Spleen (tissue), 7 donors: ENCODE measurements at regions not wholly inside any gene's neighbourhood (a gene's known extent, or its start where the extent isn't known, plus 50 kb on each side); places are given as distances from the start of the nearest gene placed in this dataset.

Experiments used
- CTCF ChIP-seq, 11 experiments: fragments of 200-600 bp in 7 of 11; fragments of 450-650 bp in 4 of 11; sonication (generic) in 4 of 11; IDR thresholded peaks in 8 of 11; conservative IDR thresholded peaks in 3 of 11; 1 replicate in 7 of 11; 2 replicates in 4 of 11; pipeline versions ENCODE4 v1.4.0 to v1.8.0; 2016 to 2021; ENCODE audit warnings: antibody characterized with exemption in 11 of 11, inconsistent platforms in 4 of 11, mild to moderate bottlenecking in 1 of 11
- POLR2A ChIP-seq, 3 donors: fragments of 450-650 bp; IDR thresholded peaks; one replicate each; pipeline ENCODE4 v1.5.1; 2017; ENCODE audit warnings: antibody characterized with exemption in 3 of 3, mild to moderate bottlenecking in 1 of 3
- donor health status: DM: no; HTN: no; CAD: no; lungs with moderate emphysema.
- donor health status: DM: no; HTN: no; CAD: no.
- donor health status: DM: no; HTN: no; CAD: no.

GRCh38 chr2:76128622-76129021 is 417.9 kb upstream of the GCFC2 start:
- TF ChIP-seq POLR2A (IDR thresholded peaks at IDR 0.05), result no peak
- TF ChIP-seq CTCF (IDR thresholded peaks at IDR 0.05 in 8 of 11, conservative IDR thresholded peaks at IDR 0.05 in 3 of 11), result no peak
